ENCODE measurements at regions not wholly inside any gene's neighbourhood (a gene's known extent, or its start where the extent isn't known, plus 50 kb on each side); places are given as distances from the start of the nearest gene placed in this dataset.
"Not testable (repeated sequence)": the region's sequence is repeated elsewhere in the genome, so short reads cannot be mapped to it uniquely, and the experiment has no call there.

DNA sequence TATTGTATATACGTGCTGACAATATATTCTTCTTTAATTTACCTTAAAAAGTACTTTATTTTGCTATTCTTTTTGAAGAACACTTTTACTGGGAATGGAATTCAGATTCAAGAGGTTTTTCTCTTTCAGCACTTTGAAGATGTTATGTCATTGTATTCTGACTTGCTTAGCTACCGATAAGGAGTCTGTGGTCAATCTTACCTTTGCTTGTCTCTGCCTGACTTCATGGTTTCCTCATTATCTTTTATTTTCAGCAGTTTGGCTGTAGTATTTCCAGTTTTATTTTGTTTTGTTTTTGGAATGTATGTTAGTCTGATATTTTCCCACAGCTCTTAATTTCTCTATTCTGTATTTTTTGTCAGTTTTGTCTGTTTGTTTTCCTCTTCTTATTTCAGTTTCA is 187.9 kb upstream of the SMIM30 start:
- Mint-ChIP-seq H3K4me3 (no peak overlapping the region), H3K36me3 (no peaks in the 10 kb centered on the region), H3K27me3 (no peaks in the 10 kb centered on the region), H3K27ac (no peak overlapping the region), H3K9me3 (peaks cover 0 to 6% (median 0%) of the 10 kb centered on the region in 11 donors), H3K4me1 (no peaks in the 10 kb centered on the region)
- Histone ChIP-seq H3K4me3 (ENCODE audit: low read length) (no peak overlapping the region), H3K4me1 (ENCODE audit: control insufficient read depth in 2 of 2, insufficient read depth in 2 of 2, low read length in 2 of 2) (no peaks in the 10 kb centered on the region), H3K27me3 (ENCODE audit: control insufficient read depth in 2 of 2, insufficient read depth in 2 of 2, low read length in 2 of 2) (no peaks in the 10 kb centered on the region), H3K36me3 (ENCODE audit: control insufficient read depth in 2 of 3, insufficient read depth in 3 of 3, low read length in 3 of 3) (no peaks in the 10 kb centered on the region), H3K27ac (ENCODE audit: low read depth, low read length) (no peak overlapping the region), H3K9me3 (ENCODE audit: control insufficient read depth in 2 of 3, low read length in 3 of 3) (no peaks in the 10 kb centered on the region)
- intact Hi-C loops (cut with micrococcal nuclease), result no loop called here
- CTCF ChIA-PET, result no interaction called here
- ATAC-seq (no peak), DNase-seq (no peak)
- POLR2A ChIA-PET, result no interaction called here

DNA sequence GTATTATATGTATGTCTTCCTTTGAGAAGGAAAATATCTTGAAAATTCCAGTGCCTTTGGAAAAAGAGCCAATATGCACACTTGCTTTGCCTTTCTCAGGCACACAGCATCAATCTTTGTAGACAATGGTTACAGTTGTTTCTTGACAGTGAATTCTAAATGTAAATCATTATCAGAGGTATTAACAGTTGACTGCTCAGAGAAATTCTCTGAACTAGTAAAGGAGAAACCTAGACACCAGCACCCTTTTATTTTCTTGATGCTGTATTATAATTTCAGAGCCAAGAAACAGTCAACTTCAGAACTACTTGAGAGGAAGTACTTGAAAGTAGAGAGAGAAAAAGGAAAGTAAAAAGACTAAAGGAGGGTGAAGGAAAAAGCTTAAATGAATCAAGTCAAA is 185.8 kb upstream of the SMIM30 start:
- no peaks in the 10 kb centered on the region for H3K27me3 ChIP-seq (ENCODE audit: control insufficient read depth in 2 of 2, insufficient read depth in 2 of 2, low read length in 2 of 2)
- H3K27ac ChIP-seq (ENCODE audit: low read depth, low read length), result no peak overlapping the region
- H3K4me1 ChIP-seq (ENCODE audit: control insufficient read depth in 2 of 2, insufficient read depth in 2 of 2, low read length in 2 of 2), result no peaks in the 10 kb centered on the region
- ATAC-seq, result no peak
- intact Hi-C loops (cut with micrococcal nuclease), result no loop called here
- no peak overlapping the region for H3K27ac Mint-ChIP-seq
- H3K36me3 Mint-ChIP-seq, result no peaks in the 10 kb centered on the region
- no peaks in the 10 kb centered on the region for H3K4me1 Mint-ChIP-seq
- CTCF ChIA-PET, result no interaction called here
- no peak overlapping the region for H3K4me3 ChIP-seq (ENCODE audit: low read length)
- no peaks in the 10 kb centered on the region for H3K27me3 Mint-ChIP-seq
- no peaks in the 10 kb centered on the region for H3K9me3 ChIP-seq (ENCODE audit: control insufficient read depth in 2 of 3, low read length in 3 of 3)
- H3K9me3 Mint-ChIP-seq, result peaks cover 0 to 6% (median 0%) of the 10 kb centered on the region in 11 donors
- no peaks in the 10 kb centered on the region for H3K36me3 ChIP-seq (ENCODE audit: control insufficient read depth in 2 of 3, insufficient read depth in 3 of 3, low read length in 3 of 3)
- no peak for DNase-seq
- POLR2A ChIA-PET, result no interaction called here
- no peak overlapping the region for H3K4me3 Mint-ChIP-seq

DNA sequence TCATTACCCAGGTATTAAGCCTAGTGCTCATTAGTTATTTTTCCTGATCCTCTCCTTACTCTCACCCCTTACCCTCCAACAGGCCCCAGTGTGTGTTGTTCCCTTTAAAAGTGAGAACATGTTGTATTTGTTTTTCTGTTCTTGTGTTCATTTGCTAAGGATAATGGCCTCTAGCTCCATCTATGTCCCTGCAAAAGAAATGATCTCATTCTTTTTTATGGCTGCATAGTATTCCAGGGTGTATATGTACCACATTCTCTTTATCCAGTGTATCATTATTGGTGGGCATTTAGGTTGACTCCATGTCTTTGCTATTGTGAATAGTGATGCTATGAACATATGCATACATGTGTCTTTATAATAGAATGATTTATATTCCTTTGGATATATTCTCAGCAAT is 185.0 kb upstream of the SMIM30 start:
- H3K4me1 ChIP-seq (ENCODE audit: control insufficient read depth in 2 of 2, insufficient read depth in 2 of 2, low read length in 2 of 2); H3K27ac ChIP-seq (ENCODE audit: low read depth, low read length); H3K27me3 Mint-ChIP-seq; intact Hi-C loops (cut with micrococcal nuclease); H3K36me3 Mint-ChIP-seq; H3K9me3 ChIP-seq (ENCODE audit: control insufficient read depth in 2 of 3, low read length in 3 of 3); CTCF ChIA-PET; ATAC-seq; H3K4me3 ChIP-seq (ENCODE audit: low read length); H3K27ac Mint-ChIP-seq; H3K4me1 Mint-ChIP-seq; H3K4me3 Mint-ChIP-seq; H3K27me3 ChIP-seq (ENCODE audit: control insufficient read depth in 2 of 2, insufficient read depth in 2 of 2, low read length in 2 of 2); DNase-seq; H3K9me3 Mint-ChIP-seq; POLR2A ChIA-PET; H3K36me3 ChIP-seq (ENCODE audit: control insufficient read depth in 2 of 3, insufficient read depth in 3 of 3, low read length in 3 of 3): not testable (repeated sequence)

DNA sequence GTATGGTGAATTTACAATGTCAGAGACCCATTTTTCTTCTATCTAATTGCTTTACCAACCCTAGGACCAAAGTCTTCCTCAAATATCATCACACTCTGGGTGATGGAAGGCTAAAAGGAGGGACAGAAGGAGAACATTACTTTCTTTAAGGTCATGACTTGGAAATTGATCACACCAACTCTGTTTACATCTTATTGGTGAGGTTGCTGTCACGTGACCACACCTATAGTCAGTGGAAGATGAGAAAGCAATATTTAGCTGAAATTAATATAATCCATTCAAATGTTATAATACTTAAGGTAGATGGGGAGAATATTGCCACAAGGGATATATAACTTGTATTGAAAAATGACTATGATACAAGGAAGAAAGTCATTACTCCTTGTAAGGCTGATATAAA is 183.6 kb upstream of the SMIM30 start:
- H3K27me3 ChIP-seq (ENCODE audit: control insufficient read depth in 2 of 2, insufficient read depth in 2 of 2, low read length in 2 of 2), result no peaks in the 10 kb centered on the region
- POLR2A ChIA-PET, result no interaction called here
- DNase-seq, result no peak
- H3K4me1 ChIP-seq (ENCODE audit: control insufficient read depth in 2 of 2, insufficient read depth in 2 of 2, low read length in 2 of 2), result no peaks in the 10 kb centered on the region
- Mint-ChIP-seq H3K4me3 (no peak overlapping the region), H3K27me3 (no peaks in the 10 kb centered on the region), H3K27ac (no peak overlapping the region), H3K9me3 (peaks cover 0 to 6% (median 0%) of the 10 kb centered on the region in 11 donors), H3K4me1 (no peaks in the 10 kb centered on the region), H3K36me3 (no peaks in the 10 kb centered on the region)
- no peak overlapping the region for H3K4me3 ChIP-seq (ENCODE audit: low read length)
- no peak overlapping the region for H3K27ac ChIP-seq (ENCODE audit: low read depth, low read length)
- H3K36me3 ChIP-seq (ENCODE audit: control insufficient read depth in 2 of 3, insufficient read depth in 3 of 3, low read length in 3 of 3), result no peaks in the 10 kb centered on the region
- CTCF ChIA-PET, result no interaction called here
- H3K9me3 ChIP-seq (ENCODE audit: control insufficient read depth in 2 of 3, low read length in 3 of 3), result no peaks in the 10 kb centered on the region
- intact Hi-C loops (cut with micrococcal nuclease), result no loop called here
- ATAC-seq, result no peak

DNA sequence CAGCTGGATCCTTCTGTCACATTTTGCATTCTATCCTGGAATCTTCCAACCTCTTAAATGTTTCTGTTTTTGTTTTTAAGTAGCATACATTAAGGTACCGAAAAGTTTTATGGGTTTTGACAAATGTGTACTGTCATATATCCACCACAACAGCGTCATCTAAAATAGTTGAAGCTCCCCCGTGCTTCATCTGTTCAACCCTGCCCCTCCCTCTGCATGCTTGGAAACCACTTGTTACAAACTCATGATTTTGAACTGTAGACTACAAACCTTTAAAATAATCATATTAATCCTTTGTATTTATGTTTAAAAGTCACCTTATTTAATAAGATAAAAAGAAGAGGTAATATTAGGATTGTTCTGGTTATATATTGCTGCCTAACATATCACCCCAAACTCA is 182.8 kb upstream of the SMIM30 start:
- CTCF ChIA-PET, result no interaction called here
- Histone ChIP-seq H3K4me1 (ENCODE audit: control insufficient read depth in 2 of 2, insufficient read depth in 2 of 2, low read length in 2 of 2) (no peaks in the 10 kb centered on the region), H3K27ac (ENCODE audit: low read depth, low read length) (no peak overlapping the region), H3K4me3 (ENCODE audit: low read length) (no peak overlapping the region), H3K36me3 (ENCODE audit: control insufficient read depth in 2 of 3, insufficient read depth in 3 of 3, low read length in 3 of 3) (no peaks in the 10 kb centered on the region), H3K9me3 (ENCODE audit: control insufficient read depth in 2 of 3, low read length in 3 of 3) (no peaks in the 10 kb centered on the region), H3K27me3 (ENCODE audit: control insufficient read depth in 2 of 2, insufficient read depth in 2 of 2, low read length in 2 of 2) (no peaks in the 10 kb centered on the region)
- no peak for DNase-seq
- Mint-ChIP-seq H3K36me3 (no peaks in the 10 kb centered on the region), H3K4me1 (no peaks in the 10 kb centered on the region), H3K27ac (no peak overlapping the region), H3K9me3 (peaks cover 0 to 2% (median 0%) of the 10 kb centered on the region in 11 donors), H3K4me3 (no peak overlapping the region), H3K27me3 (no peaks in the 10 kb centered on the region)
- POLR2A ChIA-PET, result no interaction called here
- intact Hi-C loops (cut with micrococcal nuclease), result no loop called here
- ATAC-seq, result no peak

DNA sequence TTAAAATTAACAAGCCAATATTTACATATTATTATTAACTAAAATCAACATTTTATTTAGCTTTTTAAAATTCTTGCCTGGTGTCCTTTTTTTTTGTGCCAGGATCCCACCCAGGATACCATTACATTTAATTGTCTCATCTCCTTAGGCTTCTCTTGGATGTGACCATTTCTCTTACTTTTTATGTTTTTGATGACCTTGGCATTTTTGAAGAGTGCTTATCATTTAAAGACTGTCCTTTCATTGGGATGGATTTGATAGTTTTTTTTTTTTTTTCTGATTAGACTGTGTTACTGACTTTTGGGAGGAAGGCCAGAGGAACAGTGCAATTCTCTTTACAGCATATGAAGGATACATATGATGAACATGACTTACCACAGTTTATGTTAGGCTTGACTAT is 181.4 kb upstream of the SMIM30 start:
- intact Hi-C loops (cut with micrococcal nuclease), result no loop called here
- Mint-ChIP-seq H3K27me3 (no peaks in the 10 kb centered on the region), H3K4me1 (no peaks in the 10 kb centered on the region), H3K27ac (no peak overlapping the region), H3K9me3 (peaks cover 0 to 2% (median 0%) of the 10 kb centered on the region in 11 donors), H3K4me3 (peak overlapping the region in 1 of 10 donors; percentile 6), H3K36me3 (no peaks in the 10 kb centered on the region)
- Histone ChIP-seq H3K9me3 (ENCODE audit: control insufficient read depth in 2 of 3, low read length in 3 of 3) (no peaks in the 10 kb centered on the region), H3K27ac (ENCODE audit: low read depth, low read length) (no peak overlapping the region), H3K36me3 (ENCODE audit: control insufficient read depth in 2 of 3, insufficient read depth in 3 of 3, low read length in 3 of 3) (no peaks in the 10 kb centered on the region), H3K4me1 (ENCODE audit: control insufficient read depth in 2 of 2, insufficient read depth in 2 of 2, low read length in 2 of 2) (no peaks in the 10 kb centered on the region), H3K4me3 (ENCODE audit: low read length) (no peak overlapping the region), H3K27me3 (ENCODE audit: control insufficient read depth in 2 of 2, insufficient read depth in 2 of 2, low read length in 2 of 2) (no peaks in the 10 kb centered on the region)
- CTCF ChIA-PET, result no interaction called here
- POLR2A ChIA-PET, result no interaction called here
- DNase-seq (no peak), ATAC-seq (no peak)

DNA sequence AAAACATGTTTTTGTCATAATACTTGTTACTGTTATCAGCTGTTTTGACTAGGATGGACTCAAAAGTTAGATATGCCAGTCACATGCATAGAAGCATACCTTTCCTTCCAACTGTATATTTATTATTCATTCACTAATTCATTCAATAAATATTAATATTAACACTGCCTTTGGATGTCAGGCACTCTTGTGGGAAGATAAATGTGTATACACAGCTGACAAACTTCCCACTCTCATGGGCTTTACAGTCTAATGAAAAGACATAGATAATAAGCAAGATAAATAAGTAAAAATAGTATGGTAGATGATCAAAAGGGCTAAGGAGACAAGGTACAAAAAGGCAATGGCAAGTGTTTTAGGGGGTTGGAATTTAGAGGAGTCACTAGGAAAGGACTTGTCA is 180.1 kb upstream of the SMIM30 start:
- no peak overlapping the region for H3K4me3 Mint-ChIP-seq
- H3K27me3 Mint-ChIP-seq, result no peaks in the 10 kb centered on the region
- DNase-seq (no peak), ATAC-seq (no peak)
- H3K27ac ChIP-seq (ENCODE audit: low read depth, low read length), result no peak overlapping the region
- no peaks in the 10 kb centered on the region for H3K36me3 Mint-ChIP-seq
- intact Hi-C loops (cut with micrococcal nuclease), result no loop called here
- no peak overlapping the region for H3K27ac Mint-ChIP-seq
- H3K4me1 Mint-ChIP-seq, result no peaks in the 10 kb centered on the region
- H3K4me1 ChIP-seq (ENCODE audit: control insufficient read depth in 2 of 2, insufficient read depth in 2 of 2, low read length in 2 of 2), result no peaks in the 10 kb centered on the region
- H3K4me3 ChIP-seq (ENCODE audit: low read length), result no peak overlapping the region
- peaks cover 0 to 2% (median 0%) of the 10 kb centered on the region in 11 donors for H3K9me3 Mint-ChIP-seq
- ChIA-PET POLR2A (no interaction called here), CTCF (no interaction called here)
- H3K9me3 ChIP-seq (ENCODE audit: control insufficient read depth in 2 of 3, low read length in 3 of 3), result no peaks in the 10 kb centered on the region
- no peaks in the 10 kb centered on the region for H3K36me3 ChIP-seq (ENCODE audit: control insufficient read depth in 2 of 3, insufficient read depth in 3 of 3, low read length in 3 of 3)
- no peaks in the 10 kb centered on the region for H3K27me3 ChIP-seq (ENCODE audit: control insufficient read depth in 2 of 2, insufficient read depth in 2 of 2, low read length in 2 of 2)

Measured in naive thymus-derived CD4-positive, alpha-beta T cell (primary cell).